B cell (primary cell): ENCODE measurements at regions not wholly inside any gene's neighbourhood (a gene's known extent, or its start where the extent isn't known, plus 50 kb on each side); places are given as distances from the start of the nearest gene placed in this dataset.

Experiments used
- ATAC-seq: fragments of 200-7000 bp; cut with Tn5 transposase; one replicate; pipeline ENCODE4 v1.10.0; 2021; ENCODE audit warnings: low read depth, mild to moderate bottlenecking, moderate number of reproducible peaks, moderate library complexity
- CTCF ChIA-PET: fragments of 350-600 bp; sonication (Branson Sonifier 250); formaldehyde crosslinking; loops from one replicate; lab custom pipeline; 2021; ENCODE audit warnings: antibody characterized with exemption, inconsistent platforms; lab: Charles Lee
- POLR2A ChIA-PET: fragments of 350-600 bp; sonication (Branson Sonifier 250); formaldehyde crosslinking; loops from one replicate; lab custom pipeline; 2021; ENCODE audit warnings: antibody characterized with exemption; lab: Charles Lee
- DNase-seq: peaks from one replicate; pipeline ENCODE4 v3.0.0; 2013
- H2AFZ ChIP-seq: 2 replicates; pipeline ENCODE4 v1.6.1; 2012; ENCODE audit warnings: mild to moderate bottlenecking, low read depth, low read length; ENCODE audit not compliant: insufficient read depth, poor library complexity, severe bottlenecking
- H3K27ac ChIP-seq, 2 donors: 1 replicate in 1 of 2; 2 replicates in 1 of 2; pipeline ENCODE4 v1.5.1; 2012 to 2013; ENCODE audit warnings: low read length in 2 of 2, mild to moderate bottlenecking in 2 of 2, moderate library complexity in 1 of 2
- H3K27me3 ChIP-seq, 4 experiments: fragments of 200-600 bp in 1 of 4; sonication (generic) in 1 of 4; replicated peaks in 1 of 4; 1 replicate in 2 of 4; 2 replicates in 2 of 4; pipeline versions ENCODE4 v1.6.1 to v1.7.0; 2013 to 2016; ENCODE audit warnings: low read length in 3 of 4, mild to moderate bottlenecking in 2 of 4, mixed read lengths in 1 of 4, moderate library complexity in 1 of 4; ENCODE audit not compliant: insufficient read depth in 4 of 4, control insufficient read depth in 3 of 4; ENCODE audit errors: control extremely low read depth in 1 of 4
- H3K36me3 ChIP-seq, 2 experiments: replicated peaks in 1 of 2; 1 replicate in 1 of 2; 2 replicates in 1 of 2; pipeline versions ENCODE4 v1.6.1 to v1.7.1; 2013; ENCODE audit warnings: low read length in 1 of 2; ENCODE audit not compliant: insufficient read depth in 2 of 2, control insufficient read depth in 1 of 2; ENCODE audit errors: control extremely low read depth in 1 of 2, extremely low read depth in 1 of 2
- H3K4me1 ChIP-seq, 2 donors: fragments of 200-600 bp in 1 of 2; sonication (generic) in 1 of 2; 1 replicate in 1 of 2; 2 replicates in 1 of 2; pipeline versions ENCODE4 v1.5.1 to v1.6.1; 2013 to 2017; ENCODE audit warnings: low read length in 2 of 2; ENCODE audit not compliant: control insufficient read depth in 2 of 2, insufficient read depth in 2 of 2
- H3K4me2 ChIP-seq: replicated peaks from 2 replicates; pipeline ENCODE3; 2012; ENCODE audit warnings: mild to moderate bottlenecking, low read depth, low read length; ENCODE audit not compliant: poor library complexity, severe bottlenecking
- H3K4me3 ChIP-seq, 5 experiments: fragments of 200-600 bp in 1 of 5; sonication (generic) in 1 of 5; 1 replicate in 3 of 5; 2 replicates in 2 of 5; pipeline versions ENCODE4 v1.5.1 to v1.7.0; 2011 to 2016; ENCODE audit warnings: low read length in 4 of 5, mild to moderate bottlenecking in 4 of 5, low read depth in 2 of 5, control low read depth in 1 of 5, moderate library complexity in 1 of 5; ENCODE audit not compliant: insufficient read depth in 1 of 5; ENCODE audit errors: control extremely low read depth in 1 of 5, extremely low read depth in 1 of 5
- H3K79me2 ChIP-seq: fragments of 200-600 bp; sonication (generic); one replicate; pipeline ENCODE4 v1.6.0; 2016; ENCODE audit warnings: low read length; ENCODE audit not compliant: control insufficient read depth, insufficient read depth
- H3K9ac ChIP-seq: fragments of 200-600 bp; sonication (generic); 2 replicates; pipeline ENCODE4 v1.6.1; 2017; ENCODE audit warnings: mild to moderate bottlenecking, low read length, moderate library complexity
- H3K9me3 ChIP-seq, 3 donors: one replicate each; pipeline versions ENCODE4 v1.6.1 to v1.7.1; 2013; ENCODE audit warnings: low read length in 2 of 3; ENCODE audit not compliant: control insufficient read depth in 2 of 3, insufficient read depth in 1 of 3; ENCODE audit errors: control extremely low read depth in 1 of 3
- H4K20me1 ChIP-seq: 2 replicates; pipeline ENCODE4 v1.6.0; 2012; ENCODE audit warnings: mild to moderate bottlenecking, low read length; ENCODE audit not compliant: insufficient read depth, control insufficient read depth, poor library complexity, severe bottlenecking
- H3K27ac Mint-ChIP-seq: one replicate; pipeline ENCODE4 v1.8.0; 2021; ENCODE audit warnings: mixed read lengths
- H3K27me3 Mint-ChIP-seq: one replicate; pipeline ENCODE4 v1.8.0; 2021; ENCODE audit warnings: mixed read lengths
- H3K4me1 Mint-ChIP-seq: one replicate; pipeline ENCODE4 v1.8.0; 2021; ENCODE audit warnings: mixed read lengths
- H3K4me3 Mint-ChIP-seq: one replicate; pipeline ENCODE4 v1.8.0; 2021; ENCODE audit warnings: mixed read lengths
- H3K9me3 Mint-ChIP-seq: one replicate; pipeline ENCODE4 v1.8.0; 2022; ENCODE audit warnings: mixed read lengths; ENCODE audit not compliant: insufficient read depth
- EZH2 ChIP-seq: IDR thresholded peaks from 2 replicates; pipeline ENCODE4 v1.6.1; 2012; ENCODE audit warnings: borderline replicate concordance, low read depth, mild to moderate bottlenecking, moderate library complexity, low read length; ENCODE audit not compliant: insufficient read depth, poor library complexity, severe bottlenecking
- WGBS: methylation state at CpG from one replicate; pipeline ENCODE4 v1.1.5; 2013; ENCODE audit warnings: missing lambda C conversion rate; ENCODE audit not compliant: insufficient coverage; 5-methylcytosine and 5-hydroxymethylcytosine counted together
- intact Hi-C: fragments of 100-400 bp; cut with micrococcal nuclease; formaldehyde crosslinking; loops from one replicate; pipeline ENCODE4 v1.10.0; 2022
- TF ChIP-seq, protein P1 (sequence below): fragments of 200-600 bp; IDR thresholded peaks from one replicate; pipeline ENCODE4 v1.8.0; 2022; ENCODE audit warnings: antibody characterized with exemption, mild to moderate bottlenecking

DNA sequence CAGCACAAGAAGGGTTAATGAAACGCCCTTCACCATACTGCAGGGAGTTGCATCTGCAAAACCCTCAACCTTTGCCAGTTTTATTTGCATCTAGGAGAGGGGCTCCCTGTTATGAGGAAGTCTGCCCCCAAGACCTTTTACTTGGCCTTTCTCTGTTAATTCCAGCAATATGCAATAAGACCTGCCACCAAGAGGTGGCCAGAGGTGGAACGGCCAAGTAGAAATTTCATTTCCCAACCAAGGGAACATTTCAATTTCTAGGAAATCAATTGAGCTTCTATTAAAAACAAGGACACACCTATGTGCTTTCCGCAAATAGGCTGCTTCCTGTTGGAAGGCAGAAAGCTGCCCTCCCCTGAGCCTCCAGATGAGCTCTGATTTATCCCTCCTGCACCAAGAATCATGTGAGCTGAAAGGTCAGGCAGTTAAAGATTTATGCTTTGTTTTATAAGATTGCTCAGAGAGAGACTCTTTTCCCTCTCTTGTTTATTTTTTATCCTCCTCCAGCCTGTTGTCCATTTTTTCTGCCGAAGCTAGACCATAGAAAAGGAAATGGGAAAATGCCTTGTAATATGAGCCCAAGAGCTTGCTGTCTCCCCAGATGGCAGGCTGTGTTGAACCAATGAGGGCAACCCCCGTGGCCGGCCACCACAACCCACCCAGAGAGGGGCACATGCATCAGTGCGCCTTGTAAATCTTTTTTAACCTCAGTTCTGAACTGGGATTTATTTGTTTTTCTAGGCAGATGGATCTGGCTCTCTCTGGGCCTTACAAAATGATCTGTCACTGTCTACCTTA is 572.8 kb downstream of the TLE1 start:
- H4K20me1 ChIP-seq, result no peaks in the 10 kb centered on the region
- no peak overlapping the region for H3K27ac ChIP-seq
- H3K27ac Mint-ChIP-seq, result no peak overlapping the region
- peaks cover 20 to 23% of the 10 kb centered on the region in 2 donors for H3K4me1 ChIP-seq
- ATAC-seq (no peak), DNase-seq (no peak)
- 92% methylated on average over 4 of the region's 7 CpGs for WGBS
- peaks cover 0 to 4% (median 0%) of the 10 kb centered on the region in 4 experiments for H3K27me3 ChIP-seq
- H3K9me3 ChIP-seq, result peaks cover 0 to 4% (median 0%) of the 10 kb centered on the region in 3 donors
- no peak overlapping the region for H3K4me3 ChIP-seq
- no peak overlapping the region for H3K9ac ChIP-seq
- ChIA-PET CTCF (no interaction called here), POLR2A (no interaction called here)
- intact Hi-C loops, result no loop called here
- peaks cover 18% of the 10 kb centered on the region for H3K4me1 Mint-ChIP-seq
- H2AFZ ChIP-seq, result no peak overlapping the region
- TF ChIP-seq, protein P1, sequence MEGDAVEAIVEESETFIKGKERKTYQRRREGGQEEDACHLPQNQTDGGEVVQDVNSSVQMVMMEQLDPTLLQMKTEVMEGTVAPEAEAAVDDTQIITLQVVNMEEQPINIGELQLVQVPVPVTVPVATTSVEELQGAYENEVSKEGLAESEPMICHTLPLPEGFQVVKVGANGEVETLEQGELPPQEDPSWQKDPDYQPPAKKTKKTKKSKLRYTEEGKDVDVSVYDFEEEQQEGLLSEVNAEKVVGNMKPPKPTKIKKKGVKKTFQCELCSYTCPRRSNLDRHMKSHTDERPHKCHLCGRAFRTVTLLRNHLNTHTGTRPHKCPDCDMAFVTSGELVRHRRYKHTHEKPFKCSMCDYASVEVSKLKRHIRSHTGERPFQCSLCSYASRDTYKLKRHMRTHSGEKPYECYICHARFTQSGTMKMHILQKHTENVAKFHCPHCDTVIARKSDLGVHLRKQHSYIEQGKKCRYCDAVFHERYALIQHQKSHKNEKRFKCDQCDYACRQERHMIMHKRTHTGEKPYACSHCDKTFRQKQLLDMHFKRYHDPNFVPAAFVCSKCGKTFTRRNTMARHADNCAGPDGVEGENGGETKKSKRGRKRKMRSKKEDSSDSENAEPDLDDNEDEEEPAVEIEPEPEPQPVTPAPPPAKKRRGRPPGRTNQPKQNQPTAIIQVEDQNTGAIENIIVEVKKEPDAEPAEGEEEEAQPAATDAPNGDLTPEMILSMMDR, result no peak
- TF ChIP-seq EZH2, result no peak
- no peaks in the 10 kb centered on the region for H3K9me3 Mint-ChIP-seq
- no peak overlapping the region for H3K4me2 ChIP-seq
- peaks cover 3% of the 10 kb centered on the region for H3K27me3 Mint-ChIP-seq
- no peaks in the 10 kb centered on the region for H3K79me2 ChIP-seq
- no peaks in the 10 kb centered on the region for H3K36me3 ChIP-seq
- no peak overlapping the region for H3K4me3 Mint-ChIP-seq

DNA sequence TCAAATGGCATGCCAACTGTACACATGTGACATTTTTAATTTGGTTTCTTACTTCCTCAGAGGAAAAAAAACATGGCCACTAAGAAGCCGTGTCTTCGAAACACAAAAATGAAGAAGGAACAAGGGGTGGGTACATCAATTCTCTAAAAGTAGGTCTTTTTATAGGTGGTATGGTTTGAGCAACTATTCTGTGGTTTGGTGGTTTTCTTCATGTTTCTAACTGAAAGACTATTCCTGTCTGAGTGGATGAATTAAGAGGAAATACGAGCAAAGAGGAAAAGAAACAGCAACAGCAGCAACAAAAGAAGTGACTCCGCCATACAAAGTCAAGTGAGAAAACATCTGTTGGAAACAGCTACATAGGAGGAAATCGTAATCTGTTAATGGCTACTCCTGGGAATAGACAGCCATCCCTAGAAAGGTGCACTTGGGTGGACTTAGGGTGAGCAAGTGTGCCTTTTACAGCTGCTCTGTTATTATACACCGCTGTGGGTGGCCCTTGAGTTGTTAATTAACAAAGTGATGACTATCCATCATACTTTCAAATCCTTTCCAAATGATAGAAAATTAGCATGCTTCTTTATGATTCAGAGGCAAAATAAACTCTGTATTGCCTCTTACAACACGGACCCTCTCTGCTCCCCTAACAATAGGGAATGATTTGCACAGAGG is 575.8 kb downstream of the TLE1 start:
- no peaks in the 10 kb centered on the region for H3K9me3 Mint-ChIP-seq
- H3K4me3 Mint-ChIP-seq, result peak overlapping the region; percentile 70
- Histone ChIP-seq H2AFZ (peak overlapping the region; percentile 40), H3K4me3 (peak overlapping the region in 1 of 5 experiments; percentile 22), H3K9me3 (no peaks in the 10 kb centered on the region), H3K4me2 (peak overlapping the region; percentile 61), H3K36me3 (no peaks in the 10 kb centered on the region), H3K27me3 (peaks cover 0 to 4% (median 0%) of the 10 kb centered on the region in 4 experiments), H3K79me2 (no peaks in the 10 kb centered on the region), H4K20me1 (no peaks in the 10 kb centered on the region), H3K9ac (peak overlapping the region; percentile 30), H3K27ac (peak overlapping the region in 1 of 2 donors; percentile 31), H3K4me1 (peaks cover 20 to 23% of the 10 kb centered on the region in 2 donors)
- ATAC-seq (no peak), DNase-seq (peak; percentile 64)
- intact Hi-C loops, result no loop called here
- TF ChIP-seq EZH2, result no peak
- TF ChIP-seq, protein P1, result no peak
- CTCF ChIA-PET, result interaction anchor here (1.2 kb wide), 1 partner anchor 16 kb away, joined by 3 read pairs; no protein-coding TSS in a partner anchor
- H3K4me1 Mint-ChIP-seq, result peaks cover 18% of the 10 kb centered on the region
- POLR2A ChIA-PET, result no interaction called here
- WGBS, result 0% methylated on average over 3 of the region's 7 CpGs
- peak overlapping the region; percentile 47 for H3K27ac Mint-ChIP-seq
- peaks cover 3% of the 10 kb centered on the region for H3K27me3 Mint-ChIP-seq
